ENCODE measurements at regions not wholly inside any gene's neighbourhood (a gene's known extent, or its start where the extent isn't known, plus 50 kb on each side); places are given as distances from the start of the nearest gene placed in this dataset.

DNA sequence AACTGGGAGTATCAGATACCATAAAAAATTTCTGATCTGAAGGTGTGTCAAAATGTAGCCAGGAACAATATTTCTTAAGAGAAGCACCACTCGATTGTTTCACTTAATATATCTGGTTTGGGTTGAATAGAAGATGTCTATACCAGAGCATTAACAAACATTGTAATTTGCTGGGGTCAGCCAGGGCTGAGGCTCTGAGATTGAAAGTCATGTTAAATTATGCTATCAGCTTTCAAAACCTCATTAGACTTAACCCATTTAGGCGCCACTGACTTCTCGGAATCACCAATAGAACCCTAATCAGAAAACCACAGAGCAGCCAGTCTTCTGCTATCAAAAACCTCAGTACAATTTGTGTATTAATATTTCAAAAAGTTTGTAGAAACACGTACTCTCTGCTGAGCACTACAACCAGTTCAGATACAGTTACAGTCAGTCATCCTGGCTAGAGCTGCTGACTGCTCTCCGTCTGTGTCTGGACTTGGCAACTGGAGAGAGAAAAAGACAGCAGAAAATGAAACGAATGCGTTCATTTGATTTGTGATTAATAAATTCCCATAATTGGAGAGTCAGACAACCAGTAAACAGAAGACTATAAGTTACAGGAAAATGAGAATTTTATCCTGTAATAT, 848.6 kb upstream of the PABPC4L start:
- no TSS peak for BruUV-seq (replicated peaks)
- H3K9ac ChIP-seq (replicated peaks; ENCODE audit: extremely low read depth, insufficient read depth, low read length), result no peak overlapping the region
- dilution Hi-C loops (cut with MboI; ENCODE audit: extremely low pct_ligation_motif_present, low sequenced_read_pairs), result no loop called here
- H3K79me2 ChIP-seq (ENCODE audit: control insufficient read depth, insufficient read depth, low read length), result no peaks in the 10 kb centered on the region
- no peak overlapping the region for H2AFZ ChIP-seq (ENCODE audit: low read depth, low read length)
- CTCF ChIA-PET, result no interaction called here
- H3K27me3 ChIP-seq (ENCODE audit: control insufficient read depth in 2 of 2, insufficient read depth in 2 of 2, low read length in 2 of 2), result no peaks in the 10 kb centered on the region
- no peaks in the 10 kb centered on the region for H3K9me3 ChIP-seq (replicated peaks; ENCODE audit: control insufficient read depth, insufficient read depth, low read length)
- H3K27ac ChIP-seq (ENCODE audit: insufficient read depth, low read depth, low read length), result no peak overlapping the region
- DNase-seq (ENCODE audit: low read depth, low spot score) (no peak), FAIRE-seq (peak; percentile 42)
- no peaks in the 10 kb centered on the region for H3K4me1 ChIP-seq (ENCODE audit: control insufficient read depth, extremely low read depth, insufficient read depth, low read length)
- H3K36me3 ChIP-seq (ENCODE audit: control insufficient read depth in 2 of 2, extremely low read depth in 1 of 2, insufficient read depth in 2 of 2, low read length in 2 of 2), result no peaks in the 10 kb centered on the region
- TF ChIP-seq, protein P1, sequence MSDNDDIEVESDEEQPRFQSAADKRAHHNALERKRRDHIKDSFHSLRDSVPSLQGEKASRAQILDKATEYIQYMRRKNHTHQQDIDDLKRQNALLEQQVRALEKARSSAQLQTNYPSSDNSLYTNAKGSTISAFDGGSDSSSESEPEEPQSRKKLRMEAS (IDR thresholded peaks at IDR 0.05; ENCODE audit: insufficient read depth, insufficient read length), result no peak
- TF ChIP-seq, protein P2, sequence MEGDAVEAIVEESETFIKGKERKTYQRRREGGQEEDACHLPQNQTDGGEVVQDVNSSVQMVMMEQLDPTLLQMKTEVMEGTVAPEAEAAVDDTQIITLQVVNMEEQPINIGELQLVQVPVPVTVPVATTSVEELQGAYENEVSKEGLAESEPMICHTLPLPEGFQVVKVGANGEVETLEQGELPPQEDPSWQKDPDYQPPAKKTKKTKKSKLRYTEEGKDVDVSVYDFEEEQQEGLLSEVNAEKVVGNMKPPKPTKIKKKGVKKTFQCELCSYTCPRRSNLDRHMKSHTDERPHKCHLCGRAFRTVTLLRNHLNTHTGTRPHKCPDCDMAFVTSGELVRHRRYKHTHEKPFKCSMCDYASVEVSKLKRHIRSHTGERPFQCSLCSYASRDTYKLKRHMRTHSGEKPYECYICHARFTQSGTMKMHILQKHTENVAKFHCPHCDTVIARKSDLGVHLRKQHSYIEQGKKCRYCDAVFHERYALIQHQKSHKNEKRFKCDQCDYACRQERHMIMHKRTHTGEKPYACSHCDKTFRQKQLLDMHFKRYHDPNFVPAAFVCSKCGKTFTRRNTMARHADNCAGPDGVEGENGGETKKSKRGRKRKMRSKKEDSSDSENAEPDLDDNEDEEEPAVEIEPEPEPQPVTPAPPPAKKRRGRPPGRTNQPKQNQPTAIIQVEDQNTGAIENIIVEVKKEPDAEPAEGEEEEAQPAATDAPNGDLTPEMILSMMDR (IDR thresholded peaks at IDR 0.05; ENCODE audit: extremely low read depth in 1 of 2, insufficient read depth in 1 of 2, low read depth in 1 of 2, low read length in 2 of 2), result no peak
- TF ChIP-seq FOS (IDR thresholded peaks at IDR 0.05; ENCODE audit: borderline replicate concordance, insufficient read depth, low read length), result no peak
- TF ChIP-seq JUN (IDR thresholded peaks at IDR 0.05; ENCODE audit: borderline replicate concordance, insufficient read depth, insufficient read length, low read depth), result no peak
- no peak for TF ChIP-seq POLR2A (IDR thresholded peaks at IDR 0.05; ENCODE audit: low read depth, low read length)
- no peak for TF ChIP-seq GATA2 (IDR thresholded peaks at IDR 0.05; ENCODE audit: insufficient read depth, insufficient read length, low read depth, low read length)
- TF ChIP-seq MYC (IDR thresholded peaks at IDR 0.05; ENCODE audit: low read depth, low read length), result no peak
- TF ChIP-seq EZH2 (IDR thresholded peaks at IDR 0.05; ENCODE audit: borderline replicate concordance, low read depth, low read length, severe bottlenecking), result no peak
- no peak for TF ChIP-seq POLR2AphosphoS5 (IDR thresholded peaks at IDR 0.05; ENCODE audit: insufficient read depth, low read depth, low read length)
- no peak overlapping the region for H3K4me2 ChIP-seq (ENCODE audit: insufficient read depth, low read length)
- POLR2A ChIA-PET, result no interaction called here
- intact Hi-C loops (cut with micrococcal nuclease), result no loop called here
- no peaks in the 10 kb centered on the region for H3K9me1 ChIP-seq (replicated peaks; ENCODE audit: control insufficient read depth, extremely low read depth, insufficient read depth, low read length)
- no peaks in the 10 kb centered on the region for H4K20me1 ChIP-seq (replicated peaks; ENCODE audit: control insufficient read depth, extremely low read depth, insufficient read depth, low read length)
- no peak overlapping the region for H3K4me3 ChIP-seq (replicated peaks in 1 of 3; ENCODE audit: insufficient read depth in 1 of 3, low read depth in 1 of 3, low read length in 3 of 3)
